ENCODE measurements at regions not wholly inside any gene's neighbourhood (a gene's known extent, or its start where the extent isn't known, plus 50 kb on each side); places are given as distances from the start of the nearest gene placed in this dataset.

DNA sequence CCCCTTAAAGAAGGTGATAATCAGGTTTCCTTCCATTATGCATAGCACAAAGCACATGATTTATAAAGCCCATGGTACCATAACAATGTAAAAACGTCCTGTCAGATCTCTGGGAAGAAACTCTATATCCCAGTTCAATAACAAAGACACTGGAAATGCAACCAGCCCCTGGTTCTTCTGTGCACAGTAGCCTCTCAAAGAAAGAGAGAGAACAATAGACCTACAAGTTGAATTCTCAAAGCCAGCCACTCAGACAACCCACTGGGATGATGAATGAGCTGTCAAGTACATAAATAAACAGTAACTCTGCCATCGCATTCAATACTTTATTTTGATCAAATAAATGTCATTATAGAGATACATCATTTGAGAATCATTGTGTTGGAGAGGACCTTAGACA is 400.1 kb upstream of the CPEB2 start:
- no peak for DNase-seq (ENCODE audit: low read depth, low spot score)

DNA sequence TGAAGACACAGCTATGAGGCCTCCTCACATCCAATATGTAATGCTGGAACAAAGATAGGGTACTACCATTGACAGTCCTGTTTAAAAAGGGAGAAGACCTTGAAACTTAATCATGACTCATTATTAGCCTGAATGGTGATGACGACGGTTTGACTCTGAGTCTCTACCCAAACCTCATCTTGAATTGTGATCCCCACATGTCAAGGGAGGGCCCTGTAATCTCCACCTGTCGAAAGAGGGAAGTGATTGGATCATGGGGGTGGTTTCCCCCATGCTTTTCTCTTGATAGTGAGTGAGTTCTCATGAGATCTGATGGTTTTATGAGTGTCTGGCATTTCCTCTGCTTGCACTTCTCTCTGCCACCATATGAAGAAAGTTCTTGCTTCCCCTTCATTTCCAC is 395.3 kb upstream of the CPEB2 start:
- no peak for DNase-seq (ENCODE audit: low read depth, low spot score)

DNA sequence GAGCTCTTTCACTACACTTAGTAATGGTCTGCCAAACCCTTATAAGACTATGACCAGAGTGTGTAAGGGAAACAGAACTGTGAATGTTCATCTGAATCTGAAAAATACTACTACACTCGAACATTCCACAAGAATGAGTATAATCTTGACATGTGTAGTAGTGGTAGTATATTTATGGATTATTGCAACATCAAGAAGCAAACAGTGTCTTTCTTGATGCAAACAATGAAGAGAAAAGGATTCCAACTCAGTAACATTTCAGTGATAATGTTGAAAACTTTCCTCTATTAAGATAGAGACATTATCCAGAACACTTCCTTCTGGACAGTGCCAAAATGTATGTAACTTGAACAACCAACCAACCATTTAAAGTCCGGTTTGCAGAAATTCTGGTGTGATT is 394.7 kb upstream of the CPEB2 start:
- DNase-seq (ENCODE audit: low read depth, low spot score): no peak

DNA sequence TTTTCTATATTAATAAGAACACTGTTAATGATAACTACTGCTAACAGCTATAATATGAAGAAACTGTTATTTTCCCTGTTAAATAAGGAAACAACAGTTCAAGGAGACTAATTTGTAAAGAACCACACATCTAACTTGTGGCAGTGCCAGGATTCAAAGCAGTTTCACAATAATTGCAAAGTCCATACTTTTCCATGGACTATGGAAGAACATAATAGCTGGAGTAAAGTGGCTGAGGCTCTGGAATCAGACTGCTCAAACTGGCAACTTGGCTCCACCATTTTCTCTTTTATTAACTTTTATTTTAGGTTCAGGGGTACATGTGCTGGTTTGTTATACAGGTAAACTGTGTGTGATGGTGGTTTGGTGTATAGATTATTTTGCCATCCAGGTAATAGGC is 393.7 kb upstream of the CPEB2 start:
- no peak for DNase-seq (ENCODE audit: low read depth, low spot score)

DNA sequence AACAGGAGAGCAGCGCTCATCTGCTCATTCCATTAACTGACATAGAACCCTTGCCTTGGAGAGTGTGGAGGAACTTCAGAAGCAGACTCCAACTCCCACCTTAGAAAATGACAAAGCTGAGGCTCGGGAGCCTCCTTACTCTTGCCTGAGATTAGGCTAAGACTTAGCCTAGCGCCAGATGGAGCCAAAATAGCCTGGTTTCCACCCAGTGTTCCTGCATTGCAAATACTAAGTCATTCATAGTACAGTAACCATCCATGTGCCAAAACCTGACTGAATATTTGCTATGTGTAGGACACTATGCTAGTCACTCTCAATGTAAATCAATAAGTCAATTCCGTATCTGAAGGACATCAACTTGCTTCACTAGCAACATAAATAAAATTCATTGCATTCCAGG is 387.4 kb upstream of the CPEB2 start:
- no peak for DNase-seq (ENCODE audit: low read depth, low spot score)

DNA sequence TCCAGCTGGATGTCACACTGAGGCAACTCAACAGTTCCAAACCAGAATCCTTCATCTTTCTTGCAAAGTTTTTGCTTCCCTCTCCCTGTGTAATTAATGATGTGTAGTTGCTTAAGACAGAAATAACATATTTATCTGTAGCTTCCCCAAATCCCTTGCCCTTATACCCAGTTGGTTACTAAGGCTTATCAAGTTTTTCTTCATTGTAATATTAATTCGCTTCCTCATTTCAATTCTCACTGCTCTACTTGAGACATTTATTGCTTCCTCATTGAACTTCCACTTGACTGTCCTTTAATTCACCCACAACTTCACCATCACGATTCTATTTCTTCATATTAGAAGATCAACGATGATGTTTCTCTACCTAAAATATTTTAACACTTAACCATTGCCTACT is 386.6 kb upstream of the CPEB2 start:
- no peak for DNase-seq (ENCODE audit: low read depth, low spot score)

DNA sequence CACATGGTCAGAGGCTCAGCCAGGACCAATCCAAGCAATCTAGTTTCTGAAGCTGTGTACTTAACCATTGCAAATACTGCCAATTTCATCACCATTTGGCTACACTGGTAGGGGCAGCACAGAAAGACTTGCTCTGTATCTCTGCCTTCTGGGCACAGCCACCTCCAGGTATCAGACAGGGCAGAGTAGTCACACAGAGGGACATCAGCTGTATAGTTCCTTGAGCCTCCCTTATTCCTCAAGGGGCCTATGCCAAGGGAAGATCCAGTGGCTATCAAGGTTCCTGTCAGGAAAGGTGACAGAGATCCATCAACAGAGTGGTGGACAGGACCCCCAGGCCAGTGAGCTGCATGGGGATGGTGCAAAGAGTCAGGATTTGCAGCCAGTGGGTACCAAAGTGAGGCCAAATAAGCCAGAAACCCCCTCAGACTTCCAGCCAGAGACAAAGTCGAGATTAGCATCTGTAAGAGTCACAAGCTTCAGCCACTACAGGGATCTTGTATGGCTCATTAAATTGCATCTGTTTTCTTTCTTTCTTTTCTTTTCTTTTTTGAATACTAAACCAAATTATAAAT is 381.6 kb upstream of the CPEB2 start:
- DNase-seq (ENCODE audit: low read depth, low spot score): no peak

DNA sequence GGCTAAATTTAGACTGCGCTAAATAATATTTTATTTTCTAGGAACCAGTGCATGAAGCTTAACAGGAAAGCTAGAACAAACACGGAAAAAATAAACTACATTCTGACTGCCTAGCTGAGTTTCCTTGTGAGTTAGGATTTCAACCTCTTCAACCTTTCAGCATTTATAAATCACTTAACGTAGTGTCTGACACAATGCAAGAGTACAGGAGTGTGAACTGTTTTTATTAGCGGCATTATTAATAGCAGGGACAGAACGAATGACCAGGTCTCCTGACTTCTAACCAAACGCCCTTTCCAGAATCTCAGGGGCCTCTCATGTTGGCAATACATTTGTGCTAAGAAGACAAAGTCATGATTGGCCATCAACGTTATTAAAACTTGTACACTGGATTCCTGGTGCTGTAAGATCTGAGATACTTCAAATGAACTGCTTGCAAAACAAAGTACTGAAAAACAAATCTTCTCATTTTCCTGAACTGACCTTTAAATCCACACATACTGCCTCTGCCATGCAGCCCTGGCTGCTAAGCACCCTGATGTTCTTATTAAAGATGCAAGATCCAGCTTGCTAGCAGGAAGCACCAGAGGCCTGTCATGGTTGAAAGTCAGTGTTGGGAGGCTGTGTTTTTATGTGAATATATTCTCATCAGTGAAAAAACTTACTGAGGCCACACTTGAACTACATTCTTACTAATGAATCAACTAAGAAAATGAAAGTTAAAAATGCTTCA is 380.4 kb upstream of the CPEB2 start:
- DNase-seq (ENCODE audit: low read depth, low spot score): no peak

DNA sequence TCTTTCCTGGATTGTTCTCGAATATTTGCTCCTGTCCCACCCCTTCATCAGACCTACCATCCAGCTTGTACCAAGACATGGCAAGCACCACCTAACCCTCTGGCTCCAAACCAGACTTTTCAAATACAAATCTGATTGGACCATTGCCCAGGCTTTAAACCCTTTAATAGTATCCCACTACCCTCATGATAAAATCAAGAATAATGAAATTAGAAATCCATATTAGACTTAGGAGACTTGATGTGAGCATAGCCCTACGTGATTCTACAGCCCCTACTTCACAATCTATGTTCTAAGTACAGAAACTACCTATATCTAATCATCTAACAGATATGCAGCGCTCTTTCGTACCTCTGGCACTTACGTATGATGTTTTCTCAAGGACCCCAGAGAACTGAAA is 375.2 kb upstream of the CPEB2 start:
- DNase-seq (ENCODE audit: low read depth, low spot score): no peak

DNA sequence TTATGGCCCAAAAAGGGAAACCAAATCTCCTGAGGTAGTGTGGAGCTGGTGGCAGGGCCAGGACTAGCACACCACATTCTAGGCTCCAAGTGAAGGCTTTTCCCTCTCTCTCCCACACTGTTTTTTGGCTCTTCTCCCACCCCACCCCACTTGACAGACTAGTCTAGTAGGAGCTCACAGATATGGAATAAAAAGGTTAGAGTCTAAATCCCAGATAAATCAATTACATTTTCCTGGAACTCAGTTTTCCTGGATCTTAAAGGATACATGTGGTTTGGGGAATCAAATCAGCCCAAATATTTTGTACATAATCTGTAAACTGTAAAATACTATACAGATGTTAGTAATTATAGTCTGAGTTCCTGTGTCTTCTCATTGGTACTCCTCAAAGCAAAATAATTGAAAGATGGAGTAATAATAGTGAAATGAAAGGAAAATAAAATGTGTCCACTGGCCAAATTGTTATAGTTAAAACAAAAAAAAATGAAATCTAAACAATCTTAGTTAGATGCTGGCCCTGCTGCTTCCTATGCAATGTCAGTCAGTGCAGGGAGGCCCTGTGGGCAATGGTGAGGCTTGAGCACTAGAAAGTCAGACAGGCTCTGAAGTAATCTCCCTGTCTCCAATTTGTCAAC is 370.4 kb upstream of the CPEB2 start:
- DNase-seq (ENCODE audit: low read depth, low spot score): no peak

DNA sequence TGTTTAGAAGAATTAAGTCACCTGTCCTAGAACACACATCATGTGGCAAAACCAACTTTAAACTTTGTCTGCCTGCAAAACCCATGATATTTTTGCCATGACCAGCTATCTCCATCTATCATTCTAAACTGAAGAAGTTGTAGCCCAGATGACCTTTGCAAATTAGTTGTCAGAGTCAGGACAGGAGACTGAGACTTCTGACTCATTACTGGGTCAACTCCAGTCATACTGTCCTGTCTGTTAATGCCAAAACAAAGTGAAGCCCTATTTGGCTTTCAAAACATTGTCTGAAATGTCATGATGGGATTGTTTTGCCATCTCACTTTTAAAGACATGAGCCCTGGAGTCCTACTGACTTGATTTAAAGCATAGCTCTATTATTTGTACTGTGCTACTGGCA is 365.7 kb upstream of the CPEB2 start:
- no peak for DNase-seq (ENCODE audit: low read depth, low spot score)

DNA sequence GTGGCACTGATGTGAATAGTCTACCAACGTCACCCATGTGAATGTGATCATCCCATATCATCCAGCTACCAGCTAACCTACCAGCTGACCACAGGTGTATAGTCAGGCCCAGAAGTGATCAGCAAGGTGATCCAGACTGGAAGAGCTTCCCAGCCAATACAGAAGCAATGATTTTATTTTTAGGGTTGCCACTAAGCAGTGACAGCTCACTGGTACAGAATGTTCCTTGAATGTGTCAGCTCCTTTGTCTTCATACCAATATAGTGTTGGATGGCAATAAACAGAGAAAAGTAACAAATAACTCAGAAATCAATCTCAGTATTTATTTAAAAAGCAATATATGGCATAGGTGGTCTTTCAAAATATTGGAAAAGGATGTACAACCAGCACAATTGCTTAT is 361.8 kb upstream of the CPEB2 start:
- DNase-seq (ENCODE audit: low read depth, low spot score): no peak

DNA sequence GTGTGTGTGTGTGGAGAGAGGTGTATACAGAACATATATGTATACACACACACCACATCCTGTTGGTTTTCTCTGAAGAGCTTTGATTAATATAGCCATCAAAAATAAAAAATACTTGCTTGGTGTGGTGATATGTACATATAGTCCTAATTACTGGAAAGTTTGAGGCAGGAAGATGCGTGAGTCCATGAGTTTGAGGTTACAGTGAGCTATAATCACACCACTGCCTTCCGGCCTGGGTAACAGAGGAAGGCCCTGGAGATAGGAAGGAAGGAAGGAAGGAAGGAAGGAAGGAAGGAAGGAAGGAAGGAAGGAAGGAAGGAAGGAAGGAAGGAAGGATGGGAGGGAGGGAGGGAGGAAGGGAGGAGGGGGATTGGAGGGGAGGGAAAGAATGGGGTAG is 360.4 kb upstream of the CPEB2 start:
- DNase-seq (ENCODE audit: low read depth, low spot score): no peak

DNA sequence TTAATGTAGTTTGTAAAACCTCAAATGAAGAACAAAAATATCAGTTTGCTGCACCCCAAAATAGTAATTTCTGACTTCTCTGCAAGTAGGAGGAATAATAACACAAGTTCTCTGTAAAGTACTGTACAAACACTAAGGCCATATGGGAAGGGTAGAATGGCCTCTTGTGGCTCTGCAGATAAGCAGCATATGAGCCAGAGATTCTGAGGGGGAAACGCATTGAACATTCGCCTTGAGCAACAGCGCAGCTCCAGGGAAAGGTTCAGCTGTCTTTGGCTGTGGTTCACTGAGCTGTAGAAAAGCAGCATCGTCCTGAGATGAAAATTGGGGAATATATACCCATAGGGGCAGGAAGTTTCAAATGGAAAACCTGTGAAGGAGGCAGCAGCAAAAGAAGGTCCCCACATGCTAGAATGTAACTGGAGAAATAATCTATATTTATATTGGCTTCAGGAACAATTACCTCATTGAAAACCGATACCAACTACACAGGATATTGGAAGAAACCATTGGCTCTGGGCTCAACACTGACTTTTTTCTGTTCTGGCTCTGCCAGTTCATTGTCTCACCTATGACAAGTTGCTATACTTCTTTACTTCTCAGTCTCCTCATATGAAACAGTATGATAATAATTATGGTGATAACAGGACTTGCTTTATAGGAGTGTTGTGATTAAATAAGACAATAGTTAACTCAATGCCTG is 357.6 kb upstream of the CPEB2 start:
- DNase-seq (ENCODE audit: low read depth, low spot score): no peak

DNA sequence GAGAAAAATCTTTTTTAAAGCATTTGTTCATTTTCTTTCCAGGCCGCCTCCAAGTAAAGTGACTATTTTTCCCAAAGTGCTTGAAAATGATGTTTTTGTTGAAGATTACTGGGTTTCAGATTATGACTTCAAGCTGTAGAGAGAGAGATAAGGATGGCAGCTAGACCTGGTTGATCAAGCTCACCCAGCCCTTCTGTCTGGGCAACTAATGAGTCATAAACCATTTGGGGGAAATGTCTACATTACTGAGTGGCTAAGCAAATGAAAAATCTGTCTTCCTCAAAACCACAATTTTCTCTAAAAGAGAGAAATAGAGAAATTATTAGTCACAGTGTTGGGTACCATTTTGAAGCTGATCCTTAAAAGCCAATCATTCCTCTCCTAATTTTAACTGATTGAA is 355.4 kb upstream of the CPEB2 start:
- no peak for DNase-seq (ENCODE audit: low read depth, low spot score)

DNA sequence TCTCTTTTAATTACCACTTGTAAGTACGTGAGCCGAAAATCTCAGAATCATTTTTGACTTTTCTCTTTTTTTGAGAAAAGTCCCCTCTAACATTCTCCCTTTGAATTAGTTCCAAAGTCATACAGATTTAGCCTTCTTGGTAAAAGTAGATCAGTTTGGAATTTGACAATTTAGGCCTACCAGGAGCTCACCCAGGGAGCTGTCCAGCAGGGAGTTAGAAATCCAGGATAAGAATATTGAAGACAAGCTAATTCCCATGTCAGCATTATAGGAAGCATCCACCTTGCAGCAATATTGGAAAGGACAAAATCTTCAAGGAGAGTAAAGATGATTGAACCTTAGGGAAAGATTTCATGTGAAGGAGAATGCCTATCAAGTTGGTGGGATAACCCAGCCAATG is 352.2 kb upstream of the CPEB2 start:
- DNase-seq (ENCODE audit: low read depth, low spot score): no peak

DNA sequence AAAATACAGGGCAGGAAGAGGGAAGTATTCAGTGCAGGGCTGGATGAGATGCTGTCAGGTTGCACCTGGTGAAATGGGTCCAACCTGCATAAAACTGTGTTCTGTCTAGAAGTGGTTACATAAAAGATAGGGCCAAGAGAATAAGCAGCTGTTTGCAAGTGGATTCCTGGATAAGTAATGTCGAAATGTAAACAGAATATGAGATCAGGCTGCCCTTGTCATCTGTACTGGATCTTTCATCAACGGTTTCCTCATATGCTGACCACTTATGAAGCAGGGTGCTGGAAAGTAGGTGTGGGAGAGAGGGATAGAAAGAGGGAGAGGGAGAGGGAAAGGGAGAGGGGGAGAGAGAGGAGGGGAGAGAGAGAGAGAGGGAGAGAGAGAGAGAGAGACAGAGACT is 349.8 kb upstream of the CPEB2 start:
- DNase-seq (ENCODE audit: low read depth, low spot score): no peak

DNA sequence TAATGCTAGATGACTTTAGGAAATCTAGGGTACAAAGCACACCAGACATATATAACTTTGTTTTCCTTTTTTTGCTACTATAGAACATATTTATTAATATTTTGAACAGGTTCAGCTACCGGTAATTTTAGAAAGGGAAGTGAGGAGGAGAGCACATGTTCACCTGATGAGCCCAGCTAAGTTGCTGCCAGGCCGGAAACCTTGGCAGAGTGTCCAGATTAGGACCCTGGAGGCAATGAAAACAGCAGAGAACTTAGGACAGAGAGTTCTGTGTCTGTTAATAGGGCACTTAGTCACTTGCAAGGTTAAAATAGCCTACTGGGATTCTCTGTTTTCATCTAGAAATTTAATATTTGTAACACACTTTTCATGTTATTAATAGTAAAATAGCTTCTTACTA is 348.9 kb upstream of the CPEB2 start:
- no peak for DNase-seq (ENCODE audit: low read depth, low spot score)

DNA sequence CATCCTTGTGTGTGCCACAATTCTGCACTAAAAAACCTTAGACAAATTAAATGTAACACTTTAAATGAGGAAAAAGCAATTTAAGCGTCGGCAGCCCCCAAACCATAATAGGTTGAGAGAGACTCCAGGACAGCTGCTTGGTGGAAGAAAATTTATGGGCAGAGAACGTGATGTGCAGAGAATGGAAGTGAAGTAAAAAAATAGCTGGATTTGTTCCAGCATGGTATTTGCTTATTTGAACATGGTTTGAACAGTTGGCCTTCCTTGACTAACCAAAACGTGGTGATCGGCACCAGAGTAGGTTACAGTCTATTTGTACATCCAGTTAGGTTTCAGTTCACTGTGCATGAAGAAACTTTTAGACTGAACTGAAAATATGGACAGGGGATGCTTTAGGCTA is 343.0 kb upstream of the CPEB2 start:
- no peak for DNase-seq (ENCODE audit: low read depth, low spot score)

DNA sequence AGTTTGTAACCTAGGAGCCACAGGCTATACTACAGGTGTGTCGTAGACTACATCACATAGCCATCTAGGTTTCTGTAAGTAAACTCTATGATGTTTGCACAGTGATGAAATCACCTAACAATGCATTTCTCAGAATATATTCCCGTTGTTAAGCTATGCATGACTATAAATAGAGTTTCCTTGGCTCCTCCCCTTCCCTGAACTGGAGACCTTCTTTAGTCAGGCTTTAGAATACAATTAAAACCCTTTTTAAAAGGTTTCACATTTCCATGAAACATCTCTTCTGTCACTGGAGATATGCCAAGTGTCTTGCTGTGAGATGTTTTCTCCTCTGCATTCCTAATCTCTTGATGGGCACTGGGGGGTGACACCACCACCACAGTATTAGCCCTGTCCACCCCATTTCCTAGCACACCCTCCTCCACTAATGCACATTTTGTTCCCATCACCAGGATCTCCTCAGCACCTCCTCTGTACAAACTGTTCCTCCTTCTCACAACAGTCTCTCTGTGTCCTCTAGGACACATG is 334.6 kb upstream of the CPEB2 start:
- DNase-seq (ENCODE audit: low read depth, low spot score): no peak

DNA sequence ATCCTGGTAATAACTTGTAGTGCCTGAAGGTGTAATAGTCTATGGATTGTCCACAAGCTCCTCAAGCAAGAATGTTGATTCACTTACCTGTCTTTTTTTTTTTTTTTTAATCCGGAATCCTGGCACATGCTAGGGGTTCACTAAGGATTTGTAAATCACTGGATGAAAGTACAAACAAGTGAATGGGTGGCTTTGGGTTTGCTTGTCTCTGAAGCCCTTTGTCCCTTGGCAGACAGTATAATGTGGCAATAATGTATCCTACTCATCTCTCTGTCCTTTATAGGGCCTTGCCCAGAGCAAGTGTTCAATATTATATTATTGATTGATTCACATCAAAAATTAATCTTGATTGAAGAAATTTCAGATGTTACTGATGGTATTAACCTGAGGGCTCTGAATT is 334.0 kb upstream of the CPEB2 start:
- DNase-seq (ENCODE audit: low read depth, low spot score): no peak

DNA sequence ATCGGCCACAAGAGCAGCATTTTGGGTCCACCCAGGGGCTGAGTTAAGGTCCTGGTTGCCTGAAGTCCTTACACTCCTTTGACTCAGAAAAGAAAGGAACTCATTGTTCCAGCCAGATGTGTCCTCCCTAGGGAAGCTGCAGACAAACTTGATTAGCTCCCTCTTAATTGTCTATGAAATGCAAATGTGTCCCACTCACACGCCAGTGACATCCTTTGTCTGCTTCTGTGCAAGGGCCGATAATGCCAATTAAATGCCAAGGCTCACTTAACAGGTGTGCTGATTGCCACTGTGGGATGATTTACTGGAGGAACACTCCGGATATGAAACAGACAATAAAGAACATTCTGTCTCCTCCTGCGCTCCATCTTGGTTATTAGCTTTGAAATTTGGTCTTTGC is 332.9 kb upstream of the CPEB2 start:
- no peak for DNase-seq (ENCODE audit: low read depth, low spot score)
